Muscle of back (tissue), 3 donors: ENCODE measurements at regions not wholly inside any gene's neighbourhood (a gene's known extent, or its start where the extent isn't known, plus 50 kb on each side); places are given as distances from the start of the nearest gene placed in this dataset.
A peak's percentile ranks its signal among the peaks of the same experiment; 100 is the strongest.
"Not testable (repeated sequence)": the region's sequence is repeated elsewhere in the genome, so short reads cannot be mapped to it uniquely, and the experiment has no call there.

Experiments
- DNase-seq, 3 donors: peaks; one replicate each; pipeline versions ENCODE4 v3.0.0 to v3.0.0-alpha.2; 2013

- DNase-seq, result not testable (repeated sequence)
These were observed 193.4 kb downstream of the XPNPEP1 start for GRCh38 chr10:109729895-109730294.

DNA sequence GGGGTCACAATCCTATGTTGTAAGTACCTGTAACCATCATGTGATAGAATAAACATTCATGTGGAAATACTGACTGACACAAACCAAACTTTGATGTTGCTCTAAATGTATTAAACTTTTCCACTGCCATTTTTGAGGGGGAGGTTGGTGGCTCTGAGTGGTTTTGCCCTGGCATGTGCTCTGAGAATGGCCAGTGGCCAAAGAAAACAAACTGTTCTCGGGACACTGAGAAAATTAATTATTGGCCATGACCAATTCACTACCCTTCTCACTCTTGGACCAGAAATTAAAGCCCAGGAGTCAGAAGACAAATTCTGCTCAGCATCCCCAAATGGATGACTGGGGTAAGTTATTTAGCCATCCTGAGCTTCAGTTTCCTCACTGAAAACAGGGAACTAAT is 195.9 kb downstream of the XPNPEP1 start:
- DNase-seq, result no peak

GRCh38 chr10:109726473-109726872 is 196.8 kb downstream of the XPNPEP1 start:
- peak in 1 of 3 donors; percentile 24 for DNase-seq

- no peak for DNase-seq
These were observed 200.0 kb downstream of the XPNPEP1 start for GRCh38 chr10:109723305-109723704.

- no peak for DNase-seq
These were observed 201.8 kb downstream of the XPNPEP1 start for GRCh38 chr10:109721453-109722064.

GRCh38 chr10:109706026-109706560 is 217.2 kb downstream of the XPNPEP1 start:
- DNase-seq, result no peak

DNA sequence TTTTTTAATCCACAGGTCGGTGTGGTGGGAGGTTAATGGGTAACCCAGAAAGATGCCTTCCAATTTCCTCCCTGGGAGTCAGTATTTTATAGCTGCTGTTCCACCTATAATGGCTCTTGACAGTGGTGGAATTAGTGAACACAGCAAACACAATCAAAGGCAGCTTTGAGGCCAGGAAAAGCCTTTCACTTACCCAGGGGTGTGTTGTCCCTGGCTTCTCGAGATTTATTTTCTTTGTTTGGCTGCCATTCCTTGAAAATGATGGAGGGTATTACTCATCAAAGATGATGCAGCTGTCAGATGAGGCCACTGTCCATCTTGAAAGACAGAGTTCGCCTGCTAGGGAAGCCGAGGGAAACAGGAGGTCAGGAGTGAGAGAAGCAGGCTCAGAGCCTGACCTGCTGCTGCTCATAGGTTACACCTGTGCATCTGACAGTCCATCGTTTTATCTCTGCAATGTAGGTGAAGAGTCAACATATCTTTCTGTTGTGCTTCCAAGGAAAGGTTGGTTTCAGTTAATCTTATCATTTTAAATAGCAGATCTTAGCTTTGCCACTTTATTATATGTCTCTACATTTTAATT is 221.6 kb downstream of the XPNPEP1 start:
- no peak for DNase-seq

DNA sequence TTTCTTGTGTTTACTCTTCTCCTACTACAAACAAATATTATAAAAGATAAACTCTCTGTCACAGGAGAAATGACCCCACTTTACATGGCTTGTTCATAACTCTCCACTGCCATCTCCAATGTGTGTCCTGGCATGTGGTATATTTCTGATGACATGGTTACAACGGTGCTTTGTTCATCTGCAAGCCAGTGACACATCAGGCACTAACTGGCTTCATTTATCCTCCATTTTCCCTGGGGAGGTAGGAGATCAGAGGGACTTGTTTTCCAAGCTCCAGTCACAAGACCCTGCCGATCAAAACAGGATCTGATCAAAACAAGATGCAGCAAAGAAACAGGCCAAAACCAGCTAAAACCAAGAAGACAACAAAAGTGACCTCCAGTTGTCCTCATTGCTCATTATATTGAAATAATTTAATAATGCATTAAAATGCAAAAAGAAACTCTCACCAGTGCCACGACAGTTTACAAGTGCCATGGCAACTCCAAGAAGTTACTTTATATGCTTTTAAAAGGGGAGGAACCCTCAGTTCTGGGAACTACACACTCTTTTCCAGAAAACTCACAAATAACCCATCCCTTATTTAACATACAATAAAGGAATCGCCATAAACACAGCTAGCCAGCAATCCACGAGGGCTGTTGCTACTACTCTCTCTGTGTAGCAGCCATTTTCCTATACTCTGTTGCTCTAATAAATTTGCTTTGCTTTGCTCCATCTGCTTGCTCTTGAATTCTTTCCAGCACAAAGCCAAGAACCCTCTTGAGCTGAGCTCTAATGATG is 224.2 kb downstream of the XPNPEP1 start:
- DNase-seq, result no peak

- peak in 2 of 3 donors; percentile 2 to 9 for DNase-seq
These were observed 225.2 kb downstream of the XPNPEP1 start for GRCh38 chr10:109698086-109698485.

DNA sequence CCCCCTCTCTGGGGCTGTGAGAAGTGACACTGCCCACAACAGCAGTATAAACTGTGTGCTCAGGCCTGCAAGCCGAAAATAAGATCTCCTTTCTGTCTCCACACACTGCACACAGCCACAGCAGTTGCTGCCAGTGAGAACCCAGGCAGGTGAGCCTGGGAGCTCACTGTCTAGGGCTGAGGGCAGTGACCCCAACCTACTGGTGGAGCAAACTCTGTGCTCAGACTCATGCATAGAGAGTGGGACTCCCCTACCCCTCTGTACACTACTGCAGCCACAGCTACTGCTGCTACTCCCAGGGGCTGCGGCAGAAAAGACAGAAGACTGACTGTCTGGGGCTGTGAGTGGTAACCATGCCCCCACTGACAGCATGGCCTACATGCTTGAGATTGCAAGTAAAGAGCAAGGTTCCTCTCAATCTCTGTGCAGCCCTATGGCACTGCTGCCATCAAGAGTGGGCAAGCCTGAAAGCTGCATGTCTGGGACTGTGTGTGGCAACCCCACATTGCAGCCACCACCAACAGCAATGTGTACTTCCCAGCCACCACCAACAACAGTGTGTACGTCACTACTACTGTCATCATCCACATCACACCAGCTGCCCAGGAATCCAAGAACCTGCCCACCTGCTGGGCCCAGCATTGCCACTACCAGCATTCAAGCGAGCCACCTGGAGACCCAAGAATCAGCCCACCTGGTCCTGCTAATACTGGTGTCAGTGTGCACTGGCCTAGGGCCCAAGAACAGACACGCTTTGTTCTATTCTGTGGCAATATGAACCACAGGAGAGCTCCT is 226.1 kb downstream of the XPNPEP1 start:
- no peak for DNase-seq

DNA sequence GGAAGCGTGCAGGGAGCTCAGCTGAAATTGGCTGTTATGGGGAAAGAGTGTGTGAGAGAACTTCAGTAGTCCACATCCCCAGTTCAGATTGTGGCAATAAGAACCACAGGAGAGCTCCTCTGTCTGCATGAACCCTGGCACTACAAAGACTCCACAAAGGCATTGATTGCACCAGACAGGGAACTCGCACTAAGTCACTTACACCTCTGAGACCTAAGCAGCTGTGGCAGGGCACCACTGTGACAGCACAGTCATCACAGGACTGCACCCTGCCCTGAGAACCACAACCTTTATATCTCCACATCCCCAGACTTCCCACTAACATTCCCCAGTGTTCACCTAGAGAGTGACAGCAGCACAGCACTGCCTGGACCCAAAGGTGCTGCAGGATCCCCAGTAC is 226.8 kb downstream of the XPNPEP1 start:
- DNase-seq, result no peak

DNA sequence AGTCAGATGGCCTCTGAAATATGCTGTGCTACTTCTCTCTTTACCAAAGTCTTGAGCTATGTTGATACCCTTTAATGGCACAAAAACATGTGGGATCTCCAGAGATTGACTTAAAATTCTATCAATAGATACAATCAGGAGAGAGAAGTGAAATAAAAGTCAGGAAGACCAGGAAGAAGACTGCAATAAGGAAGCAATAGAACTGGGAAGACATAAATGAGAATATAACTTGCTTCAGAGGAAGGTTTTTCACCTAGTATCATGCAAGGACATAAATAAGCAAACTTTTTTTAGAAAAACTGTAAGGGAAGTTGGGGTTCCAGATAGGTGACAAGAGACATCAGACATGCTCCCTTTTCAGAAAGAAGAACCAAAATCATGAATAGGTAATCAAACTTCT is 227.3 kb downstream of the XPNPEP1 start:
- no peak for DNase-seq

DNA sequence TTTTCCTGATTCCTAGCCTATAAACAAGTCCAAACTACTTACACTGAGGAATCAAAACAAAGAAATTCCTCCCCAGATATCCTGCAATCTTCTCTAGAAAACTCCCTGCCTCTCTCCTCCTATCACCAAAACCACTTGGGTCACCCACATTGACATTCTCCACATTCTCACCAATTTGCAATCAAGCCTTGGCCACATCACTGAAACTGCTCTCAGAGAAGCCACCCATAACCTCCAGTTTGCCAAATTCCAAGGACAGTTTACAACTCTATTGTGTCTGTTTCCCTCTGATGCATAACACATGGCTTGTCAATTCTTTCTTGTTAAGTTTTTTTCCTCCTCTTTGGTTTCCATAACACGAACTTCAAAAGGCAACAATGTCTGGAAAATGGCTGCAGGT is 233.5 kb downstream of the XPNPEP1 start:
- no peak for DNase-seq

DNA sequence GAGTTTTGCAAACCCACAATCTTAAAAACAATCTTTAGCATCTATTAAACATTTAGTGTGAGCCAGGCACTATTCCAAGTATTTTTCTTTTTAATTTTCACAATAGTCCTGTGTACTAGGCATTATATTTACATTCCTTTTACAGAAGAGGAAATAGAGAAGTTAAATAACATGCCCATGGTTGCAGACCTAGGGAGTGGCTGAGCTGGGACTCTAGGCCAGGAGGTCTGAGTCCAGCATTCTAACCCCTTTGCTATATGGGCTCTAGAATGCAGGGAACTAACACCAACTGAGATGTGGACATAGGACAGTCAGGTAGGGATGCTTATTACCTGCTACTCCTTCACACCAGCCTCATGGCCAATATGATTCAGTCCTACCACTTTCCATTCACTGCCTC is 243.8 kb downstream of the XPNPEP1 start:
- no peak for DNase-seq

DNA sequence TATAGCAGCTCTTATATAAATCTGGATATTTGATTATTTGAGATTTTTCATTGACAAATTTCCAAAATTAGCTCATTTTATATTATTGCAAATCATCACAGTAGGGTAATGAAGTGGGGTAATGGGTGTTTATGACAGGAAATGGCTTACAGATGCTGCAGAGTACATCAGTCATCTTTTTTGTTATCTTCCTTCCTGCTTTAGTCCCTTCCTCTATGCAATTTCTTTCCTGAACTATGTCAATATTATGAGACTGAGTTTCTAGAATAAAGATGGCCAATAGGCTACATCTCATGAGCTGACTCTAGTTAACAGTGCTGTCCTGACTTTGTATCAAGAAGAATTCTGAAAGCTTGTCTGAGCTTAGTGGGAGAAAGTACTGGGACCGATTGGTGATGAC is 244.5 kb downstream of the XPNPEP1 start:
- no peak for DNase-seq

DNA sequence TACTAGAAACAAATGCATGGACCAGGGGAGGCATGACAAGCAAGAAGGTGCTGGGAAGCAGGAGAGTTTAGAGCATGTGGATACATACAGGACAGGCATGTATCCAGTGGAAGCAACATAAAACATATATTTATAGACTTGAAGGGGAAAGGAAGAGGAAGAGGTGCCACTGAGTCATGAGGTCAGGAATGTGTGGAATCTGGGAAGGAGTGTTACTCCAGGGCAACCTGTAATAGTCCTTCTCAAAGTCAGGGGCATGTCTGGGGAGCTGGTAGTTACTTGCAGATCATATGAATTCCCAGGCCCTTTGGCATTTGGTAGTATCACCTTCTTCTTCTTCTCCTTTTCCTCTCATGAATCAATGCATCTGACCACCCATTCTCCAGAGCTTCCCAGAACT is 246.6 kb downstream of the XPNPEP1 start:
- DNase-seq, result no peak

DNA sequence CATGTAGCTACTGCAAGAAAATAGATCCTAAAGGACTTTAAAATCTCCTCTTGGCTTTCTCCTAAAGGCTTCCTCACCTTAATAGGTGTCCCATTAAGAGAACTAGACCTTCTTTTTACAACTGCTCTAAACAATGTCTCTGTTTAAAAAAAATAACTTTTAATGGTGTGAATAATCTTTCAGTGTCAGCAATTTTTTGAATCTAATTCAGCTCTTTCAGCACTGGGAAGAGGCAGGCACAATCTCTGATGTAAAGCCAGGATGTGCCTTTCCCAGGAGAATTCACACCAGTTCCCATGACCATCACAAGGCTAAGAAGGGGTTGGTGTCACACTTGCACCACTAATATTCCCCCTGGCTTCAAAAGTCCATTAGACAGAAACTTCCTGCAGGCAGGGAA is 254.6 kb downstream of the XPNPEP1 start:
- DNase-seq, result no peak

DNA sequence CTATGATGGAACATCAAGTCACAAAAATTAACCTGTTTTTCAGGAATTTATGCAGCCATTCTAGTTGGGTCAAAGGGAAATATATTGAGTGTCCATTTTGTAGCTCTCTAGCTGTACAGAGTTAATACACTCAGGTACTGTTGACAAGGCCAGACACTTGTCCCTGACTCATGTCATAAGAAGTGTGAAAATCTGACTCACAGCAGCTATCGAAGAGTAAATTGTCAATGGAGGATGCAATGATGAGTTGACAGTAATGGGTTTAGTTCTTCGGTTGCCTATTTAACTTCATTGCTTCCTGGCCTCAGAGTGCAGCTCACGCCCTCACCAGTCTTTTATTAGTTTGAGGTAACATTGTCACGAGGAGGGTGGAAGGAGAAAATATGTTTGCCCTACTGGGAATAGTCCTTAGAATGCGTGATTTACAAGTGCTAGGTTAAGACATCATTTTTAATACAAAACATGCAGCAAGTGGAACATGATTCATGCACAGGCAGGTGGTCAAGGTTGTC is 255.1 kb downstream of the XPNPEP1 start:
- DNase-seq, result no peak

GRCh38 chr10:109665321-109665720 is 258.0 kb downstream of the XPNPEP1 start:
- no peak for DNase-seq

DNA sequence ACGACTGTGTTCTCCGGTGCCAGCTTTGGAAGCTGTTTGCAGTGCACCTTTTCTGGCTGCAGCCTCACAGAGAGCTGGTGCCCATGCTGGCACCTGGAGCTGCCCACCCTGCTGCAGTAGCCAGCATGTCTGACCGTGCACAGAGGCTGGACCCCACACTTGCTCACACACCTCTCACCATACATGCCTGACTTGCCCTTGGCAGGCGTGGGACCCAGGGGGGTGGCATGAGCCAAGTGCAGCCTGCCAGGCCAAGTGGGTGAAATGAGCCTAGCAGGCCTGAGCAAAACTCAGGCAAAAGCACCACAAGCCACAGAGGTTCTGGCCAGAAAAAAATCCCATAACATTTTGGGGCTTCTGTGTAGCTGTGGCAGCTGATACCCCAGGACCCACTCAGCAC is 258.8 kb downstream of the XPNPEP1 start:
- DNase-seq, result no peak

DNA sequence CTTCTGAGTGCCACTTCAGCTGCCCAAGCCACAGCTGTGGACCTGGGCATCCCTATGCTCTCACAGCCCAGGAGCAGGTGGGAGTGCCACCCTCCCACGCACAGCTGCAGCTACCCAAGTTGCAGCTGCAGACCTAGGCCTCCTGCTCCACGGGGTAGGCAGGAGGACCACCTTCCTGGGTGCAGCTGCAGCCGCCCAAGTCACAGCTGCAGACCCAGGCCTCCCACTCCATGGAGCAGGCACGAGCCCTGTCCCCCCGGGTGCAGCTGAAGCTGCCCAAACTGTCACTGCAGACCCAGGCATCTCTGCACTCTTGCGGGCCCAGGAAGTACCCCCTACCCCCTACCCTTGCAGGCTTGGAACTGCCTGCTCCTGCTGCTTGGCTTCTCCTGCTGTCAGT is 260.2 kb downstream of the XPNPEP1 start:
- DNase-seq, result no peak

- not testable (repeated sequence) for DNase-seq
These were observed 270.7 kb downstream of the XPNPEP1 start for GRCh38 chr10:109652612-109653011.
